NCI-H2171 (cell line): ENCODE measurements at regions not wholly inside any gene's neighbourhood (a gene's known extent, or its start where the extent isn't known, plus 50 kb on each side); places are given as distances from the start of the nearest gene placed in this dataset.

Experiments
- DNase-seq: peaks from one replicate; lab custom pipeline; 2025; lab: John Stamatoyannopoulos, UW

DNA sequence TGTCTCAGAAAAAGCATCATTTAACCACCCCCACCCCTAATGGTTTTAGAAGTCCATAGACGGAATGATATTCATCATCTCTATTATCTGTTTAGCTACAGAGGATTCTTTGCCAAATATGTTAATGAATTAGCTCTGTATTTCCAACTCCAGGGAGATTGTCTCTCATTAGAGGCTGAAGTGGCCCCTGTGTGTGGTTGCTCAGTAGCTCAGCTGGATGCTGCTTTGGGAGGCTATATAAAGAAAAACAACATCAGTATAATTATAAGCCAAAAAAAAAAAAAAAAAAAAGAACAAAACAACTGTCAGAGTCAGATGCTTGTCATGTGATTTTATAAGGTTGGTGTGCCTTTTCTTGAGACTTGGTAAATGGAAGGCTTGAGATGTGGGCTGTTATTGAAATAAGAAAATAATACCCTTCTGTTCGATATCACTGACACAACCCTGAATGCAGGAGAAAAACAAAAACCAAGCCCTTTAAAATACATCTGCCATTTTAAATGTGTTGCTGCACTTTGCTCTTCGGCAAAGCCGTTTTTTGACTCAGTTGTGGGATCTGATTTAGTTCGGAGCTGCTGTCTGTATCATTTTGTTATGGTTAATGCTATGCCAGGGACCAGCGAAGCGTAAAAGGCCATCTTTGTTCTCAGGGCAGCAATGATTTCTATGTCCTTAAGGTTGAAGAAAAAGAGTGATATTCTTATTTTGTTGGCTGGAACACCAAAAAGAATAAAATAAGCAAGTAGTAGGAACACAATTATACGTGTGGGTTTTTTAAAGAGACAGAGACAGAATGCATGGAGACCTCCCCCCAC, 422.6 kb downstream of the QKI start:
- no peak for DNase-seq

DNA sequence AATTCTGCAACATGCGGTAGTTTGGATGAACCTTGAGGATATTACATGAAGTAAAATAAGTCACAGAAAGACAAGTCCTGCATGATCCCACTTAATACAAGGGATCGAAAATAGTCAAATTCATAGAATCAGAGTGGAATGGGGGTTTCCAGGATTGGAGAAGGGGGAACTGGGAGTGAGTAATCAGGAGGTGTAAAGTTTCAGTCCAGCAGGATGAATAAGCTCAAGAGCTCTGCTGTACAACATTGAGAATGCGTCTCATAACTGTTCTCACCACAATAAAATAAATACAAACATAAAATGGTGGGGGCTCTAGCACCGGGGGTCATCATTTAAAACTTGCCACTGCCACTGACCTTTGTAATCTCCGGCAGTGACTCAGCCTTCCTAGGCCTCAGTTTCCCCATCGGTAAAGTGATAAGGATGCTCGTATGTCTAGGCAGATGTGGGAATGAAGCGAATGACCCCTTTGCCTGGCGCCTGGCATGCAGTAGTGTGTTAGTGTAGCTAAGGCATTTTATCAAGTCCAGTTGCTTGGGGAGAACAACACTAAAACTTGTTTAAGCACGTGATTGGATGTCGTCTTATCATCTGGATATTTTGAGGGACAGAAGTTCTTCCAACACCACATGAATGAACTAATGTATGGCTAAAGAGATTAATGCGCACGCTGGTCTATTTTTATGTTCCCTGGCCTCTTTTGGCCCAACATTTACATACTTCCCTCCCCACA, 421.1 kb downstream of the QKI start:
- no peak for DNase-seq

DNA sequence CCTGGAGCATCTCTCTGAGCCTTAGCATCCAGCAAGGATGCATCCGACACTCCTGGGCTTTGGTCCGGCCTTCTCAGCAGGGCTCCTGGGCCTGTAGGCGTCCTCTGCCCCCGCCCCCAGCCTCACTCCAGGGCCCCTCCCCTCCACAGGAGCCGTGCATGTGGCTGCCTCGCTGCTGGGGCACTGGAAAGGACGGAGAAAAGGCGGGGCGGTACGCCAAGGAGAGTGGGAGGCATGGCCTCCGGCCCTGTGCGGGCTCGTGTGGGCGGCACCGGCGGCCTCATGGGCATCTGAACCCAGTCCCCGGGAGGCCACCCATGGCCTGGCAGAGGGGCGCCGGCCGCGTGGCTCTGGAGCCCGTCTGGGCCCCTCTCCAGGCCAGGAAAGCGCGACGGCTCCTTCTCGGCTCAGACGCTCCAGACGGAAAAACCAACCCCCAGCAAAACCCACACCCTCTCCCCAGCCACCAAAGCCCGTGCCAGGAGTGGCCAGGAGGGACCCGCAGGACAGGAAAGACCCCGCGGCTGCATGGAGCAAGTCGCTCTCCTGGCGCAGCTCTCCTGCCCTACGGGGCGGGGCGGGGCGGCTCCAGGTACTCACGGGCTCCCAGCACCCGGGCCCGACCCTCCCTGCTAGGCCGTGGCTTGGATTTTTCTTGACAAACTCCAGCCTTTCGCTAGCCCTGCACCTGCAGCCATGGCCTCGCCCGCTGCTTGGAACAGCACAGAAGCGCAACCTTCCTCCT, 419.9 kb downstream of the QKI start:
- no peak for DNase-seq

DNA sequence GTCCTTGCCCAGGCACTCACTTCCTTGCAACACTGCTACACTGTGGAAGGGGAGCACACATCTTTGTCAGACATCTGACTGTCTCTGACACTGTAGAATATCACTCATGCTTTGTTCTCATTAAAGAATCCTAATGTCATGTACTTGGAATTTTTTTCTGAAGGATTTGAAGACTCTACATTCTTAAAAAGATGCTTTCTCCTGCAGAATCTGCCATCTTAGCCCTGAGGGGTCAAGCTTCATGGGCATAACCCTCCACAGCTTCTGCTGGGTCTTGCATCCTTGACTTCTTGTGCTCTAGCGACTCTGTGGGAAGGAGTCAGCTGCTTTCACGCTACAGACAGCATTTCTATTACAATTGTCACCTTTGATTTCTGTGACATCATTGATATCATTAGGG, 417.2 kb downstream of the QKI start:
- DNase-seq: no peak

DNA sequence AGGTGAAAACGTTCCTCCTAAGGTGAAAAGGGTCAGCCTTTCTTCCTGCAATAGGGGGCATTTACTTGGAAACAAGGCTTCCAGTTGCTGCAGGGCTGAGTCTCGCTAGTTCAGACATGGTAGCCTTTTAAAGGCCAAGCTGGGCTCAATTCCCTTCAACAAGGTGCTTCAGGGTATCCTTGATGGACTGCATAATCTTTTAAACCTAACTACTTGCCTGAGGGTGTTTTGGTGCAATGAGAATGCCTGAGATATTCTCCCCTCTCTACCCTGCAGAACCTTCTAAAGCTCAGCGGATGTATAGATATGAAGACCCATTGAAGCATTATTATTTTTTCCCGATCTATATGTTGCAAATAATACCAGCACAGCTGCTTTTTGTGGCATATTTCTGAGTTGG, 416.1 kb downstream of the QKI start:
- no peak for DNase-seq

DNA sequence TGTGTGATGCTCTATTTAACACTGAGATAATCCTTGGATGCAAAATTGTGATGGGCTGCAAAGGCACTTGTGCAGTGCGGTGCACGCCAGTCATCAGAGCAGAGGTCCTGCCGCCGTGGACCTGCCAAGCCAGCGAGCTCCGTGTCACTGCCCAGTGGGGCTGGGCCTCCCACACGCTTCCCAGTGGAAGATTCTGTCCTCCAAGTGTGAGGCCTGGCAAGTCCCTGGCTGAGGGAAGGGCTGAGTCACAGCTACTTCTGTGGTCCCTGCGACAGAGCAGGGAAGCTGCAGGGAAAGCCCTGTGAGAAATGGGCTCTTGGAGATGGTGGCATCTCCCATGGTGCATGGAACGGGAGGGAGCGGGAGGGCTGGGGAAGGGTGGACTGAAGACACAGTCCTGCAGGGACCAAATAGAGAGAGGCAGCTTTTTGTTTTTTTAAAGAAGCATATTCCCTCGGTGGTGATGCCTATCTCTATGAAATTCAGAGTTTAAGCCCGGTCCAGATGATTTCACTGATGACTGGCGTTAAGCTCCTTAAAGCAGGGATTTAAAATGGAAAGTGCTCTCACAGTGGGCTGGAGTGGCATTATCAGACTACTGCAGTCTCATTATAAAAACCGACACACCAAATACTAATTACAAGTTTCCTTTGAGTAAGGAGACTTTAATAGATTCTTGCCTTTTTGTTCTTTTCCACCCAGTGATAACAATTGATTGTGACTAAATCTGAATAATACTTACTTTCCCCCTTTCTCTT, 413.7 kb downstream of the QKI start:
- DNase-seq: no peak

DNA sequence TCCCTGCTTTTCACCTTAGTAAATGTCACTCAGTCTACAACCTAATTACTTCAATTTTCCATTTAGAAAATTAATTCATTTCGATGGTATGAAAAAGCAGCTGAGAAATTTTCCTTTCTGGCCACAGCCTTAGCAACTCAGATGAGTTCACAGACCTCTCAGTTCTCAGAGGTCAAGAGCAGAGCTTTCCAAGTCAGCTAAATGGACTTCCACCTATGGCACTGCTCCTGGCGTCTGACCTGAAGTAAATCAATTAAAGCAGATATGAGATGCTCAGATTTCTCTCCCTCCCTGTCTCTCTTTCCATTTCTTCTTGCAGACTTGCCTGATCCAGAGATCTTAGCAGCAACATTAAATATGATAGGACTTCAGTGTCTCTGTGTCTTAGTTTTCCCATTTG, 412.6 kb downstream of the QKI start:
- no peak for DNase-seq

DNA sequence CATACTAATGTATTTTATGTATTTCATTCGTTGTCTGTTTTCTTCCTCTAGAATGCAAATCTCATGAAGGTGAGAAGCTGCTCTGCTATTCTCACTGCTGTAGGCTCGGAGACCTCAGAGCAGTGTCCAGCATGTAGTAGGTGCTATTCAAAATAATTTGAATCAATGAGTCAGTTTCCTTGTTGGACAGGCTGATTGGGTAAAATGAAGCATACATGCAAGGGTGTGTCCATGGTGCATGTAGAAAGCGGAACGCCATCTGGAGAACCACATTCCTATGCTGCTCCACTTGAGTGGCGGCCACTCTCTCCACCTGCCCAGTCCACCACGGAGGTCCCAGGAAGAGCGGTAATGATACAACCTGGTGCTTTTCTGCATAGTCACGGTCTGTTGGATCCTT, 412.1 kb downstream of the QKI start:
- DNase-seq: no peak

DNA sequence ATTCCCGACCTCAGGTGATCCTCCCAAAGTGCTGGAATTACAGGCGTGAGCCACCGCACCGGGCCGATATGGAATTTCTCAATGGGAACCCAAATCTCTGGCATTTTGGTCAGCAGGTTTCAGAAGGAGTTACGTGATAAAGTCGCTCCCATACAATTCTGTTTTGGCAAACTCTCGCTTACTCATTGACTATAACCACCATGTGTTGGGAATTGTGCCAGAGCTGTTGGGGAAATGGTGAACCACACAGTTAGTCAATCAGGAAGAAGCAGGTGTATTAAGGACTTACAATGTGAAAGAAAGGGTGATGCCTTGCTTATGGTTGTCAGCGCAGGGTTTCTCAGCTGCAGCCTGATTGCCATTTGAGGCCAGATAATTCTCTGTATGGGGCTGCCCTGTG, 410.5 kb downstream of the QKI start:
- no peak for DNase-seq

DNA sequence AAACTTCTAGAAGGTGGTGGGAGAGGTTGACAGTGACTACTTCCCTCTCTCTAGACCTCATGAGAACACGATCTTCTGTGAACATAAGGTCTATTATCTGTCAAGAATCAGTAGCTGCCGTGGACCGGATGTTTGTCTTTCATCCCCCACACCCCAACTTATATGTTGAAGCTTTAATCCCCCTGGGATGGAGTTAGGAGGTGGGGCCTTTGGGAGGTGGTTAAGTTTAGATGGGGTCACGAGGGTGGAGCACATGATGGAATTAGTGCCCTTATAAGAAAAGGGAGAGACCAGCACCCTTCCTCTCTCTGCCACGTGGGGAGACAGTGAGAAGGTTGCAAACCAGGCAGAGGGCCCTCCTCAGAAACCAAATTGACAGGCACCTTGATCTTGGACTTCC, 409.1 kb downstream of the QKI start:
- DNase-seq: no peak

DNA sequence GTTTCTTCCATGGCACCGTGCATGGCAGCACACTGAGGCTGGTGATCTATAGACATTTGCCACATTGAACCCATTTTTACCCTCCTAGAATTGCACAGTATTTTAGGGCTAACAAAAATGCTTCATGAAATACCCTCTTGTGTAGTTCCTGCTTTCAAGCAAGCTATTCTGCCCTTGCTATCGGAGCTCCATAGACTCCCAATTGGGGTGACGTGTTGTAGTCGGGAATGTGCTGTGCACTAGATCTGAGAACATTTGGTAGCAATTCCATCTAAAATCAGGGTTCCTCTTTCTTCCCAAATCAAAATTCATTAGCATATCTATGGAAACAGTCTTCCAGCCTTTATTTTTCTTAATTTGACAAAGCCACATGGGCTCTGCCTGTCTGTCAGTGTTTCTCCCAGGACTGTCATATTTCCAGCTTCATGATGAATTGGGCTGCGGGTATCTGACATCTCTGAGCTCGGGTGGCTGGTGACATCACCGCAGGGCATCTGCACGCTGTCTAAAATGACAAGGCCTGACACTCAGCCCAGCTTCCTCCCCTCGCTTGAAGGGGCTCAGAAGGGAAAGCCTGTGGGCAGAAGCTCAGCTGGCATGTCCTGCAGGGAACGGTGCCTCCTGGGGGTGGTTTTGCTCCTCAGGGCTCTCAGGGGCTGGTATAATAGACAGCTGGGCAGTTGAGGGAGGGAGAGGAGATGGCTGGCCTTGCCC, 406.4 kb downstream of the QKI start:
- DNase-seq: no peak

DNA sequence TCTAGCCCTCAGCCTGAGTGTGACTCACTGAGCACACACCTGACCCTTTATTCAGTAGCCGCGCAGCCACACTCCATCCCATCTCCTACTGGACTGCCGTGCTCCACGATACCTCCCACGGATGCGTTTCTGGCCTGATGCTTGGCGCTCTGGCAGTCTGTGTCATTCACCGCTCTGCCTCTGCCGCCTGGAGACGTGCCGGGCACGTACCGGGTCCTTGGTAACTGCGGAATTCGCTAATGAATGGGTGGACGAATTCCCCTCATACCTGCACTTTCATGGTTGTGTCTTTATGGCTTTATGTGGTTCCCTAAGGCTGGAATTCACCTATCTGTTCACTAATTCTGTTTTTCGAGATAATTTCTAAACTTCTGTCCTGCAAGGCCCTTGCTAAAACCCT, 405.7 kb downstream of the QKI start:
- no peak for DNase-seq

DNA sequence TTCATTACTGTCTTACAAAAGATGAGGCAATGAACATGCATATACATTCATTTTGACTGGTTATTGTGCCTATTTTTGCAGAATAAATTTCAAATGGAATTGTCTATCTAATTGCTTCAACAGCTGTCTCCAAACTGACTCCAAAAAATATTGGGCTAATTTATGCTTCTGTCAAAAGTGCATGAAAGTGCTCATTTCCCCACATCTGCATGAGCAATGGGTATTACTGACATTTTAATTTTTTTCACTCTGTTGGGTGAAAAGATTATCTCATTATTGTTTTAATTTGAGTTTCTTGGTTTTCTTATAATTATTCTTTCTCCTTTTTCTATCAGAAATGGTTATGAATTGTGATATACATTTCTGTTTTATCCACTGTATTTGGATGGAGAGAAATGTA, 404.2 kb downstream of the QKI start:
- DNase-seq: no peak

DNA sequence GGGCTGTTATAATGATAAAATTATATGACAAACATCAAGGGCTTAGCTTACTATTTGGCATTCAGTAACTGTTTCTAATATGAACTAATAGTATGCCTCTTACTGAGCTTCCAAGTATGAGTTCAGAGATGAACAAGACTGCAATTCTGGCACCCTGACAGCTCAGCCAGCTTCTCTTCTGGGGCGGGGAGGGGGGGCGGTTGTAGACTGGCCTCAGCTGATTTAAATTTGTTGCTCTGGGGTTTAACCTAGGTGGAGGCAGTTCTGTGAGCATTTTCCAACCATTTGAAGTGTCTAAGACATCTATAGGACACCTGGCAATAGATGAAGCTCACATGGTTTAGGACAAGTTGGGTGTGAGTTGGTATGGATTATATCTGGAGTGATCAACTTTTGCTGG, 401.9 kb downstream of the QKI start:
- DNase-seq: no peak

DNA sequence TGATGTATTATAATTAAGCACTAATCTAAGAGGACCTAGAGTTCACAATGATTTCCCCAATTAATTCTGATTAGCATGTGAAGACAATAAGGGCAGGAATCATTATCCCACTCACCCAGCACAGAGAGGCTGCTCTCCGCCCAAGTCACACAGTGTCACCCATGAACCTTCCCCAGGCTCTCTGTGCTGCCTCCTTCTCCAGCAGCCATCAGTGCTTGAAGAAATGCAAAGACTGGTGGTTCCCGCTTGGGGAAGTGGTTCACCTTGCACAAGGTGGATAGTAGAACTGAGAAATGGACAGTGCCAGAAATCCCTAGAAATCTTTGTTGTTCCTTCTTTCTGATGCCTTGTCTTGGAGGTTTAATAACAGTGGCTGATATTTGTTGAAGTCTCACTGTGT, 401.3 kb downstream of the QKI start:
- no peak for DNase-seq

DNA sequence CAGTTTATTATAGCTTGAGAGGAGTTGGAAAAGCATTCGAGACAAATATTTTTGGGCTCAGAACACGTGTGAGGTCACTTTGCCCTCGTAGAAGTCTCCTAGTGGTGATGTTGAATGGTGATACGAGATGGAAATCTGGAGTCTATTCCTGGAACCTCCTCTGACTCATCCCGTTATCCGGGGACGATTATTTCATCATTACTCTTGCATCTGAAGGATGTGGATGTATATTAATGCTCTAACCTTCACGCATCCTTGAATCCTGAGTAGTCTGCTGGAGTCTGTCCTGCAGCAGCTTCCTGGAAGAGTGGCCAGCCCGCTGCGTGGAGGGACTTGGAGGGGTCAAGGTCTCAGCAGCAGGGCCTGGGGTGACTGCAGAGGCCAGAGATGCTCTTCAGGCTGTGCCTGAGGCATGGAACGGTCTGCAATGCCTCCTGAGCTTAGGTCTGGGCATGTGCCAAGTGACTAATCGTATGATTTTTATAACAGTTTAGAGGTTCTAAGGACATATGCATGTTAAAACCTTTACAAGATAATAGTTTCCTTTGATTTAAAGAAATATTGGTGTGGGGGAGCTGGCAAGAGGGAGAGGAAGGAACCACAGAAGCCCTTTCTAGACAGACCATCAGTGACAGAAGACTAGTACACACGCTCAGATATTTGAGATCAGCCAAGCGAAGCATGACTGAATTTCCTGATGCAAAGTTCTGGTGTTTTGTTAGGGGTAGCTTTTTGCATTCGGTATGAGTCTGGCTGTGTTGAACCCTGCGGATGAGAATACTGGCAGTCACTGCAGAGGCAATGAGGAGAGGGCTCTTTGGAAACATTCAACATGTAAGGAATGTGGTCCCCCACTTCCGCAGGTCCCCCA, 400.2 kb downstream of the QKI start:
- no peak for DNase-seq

DNA sequence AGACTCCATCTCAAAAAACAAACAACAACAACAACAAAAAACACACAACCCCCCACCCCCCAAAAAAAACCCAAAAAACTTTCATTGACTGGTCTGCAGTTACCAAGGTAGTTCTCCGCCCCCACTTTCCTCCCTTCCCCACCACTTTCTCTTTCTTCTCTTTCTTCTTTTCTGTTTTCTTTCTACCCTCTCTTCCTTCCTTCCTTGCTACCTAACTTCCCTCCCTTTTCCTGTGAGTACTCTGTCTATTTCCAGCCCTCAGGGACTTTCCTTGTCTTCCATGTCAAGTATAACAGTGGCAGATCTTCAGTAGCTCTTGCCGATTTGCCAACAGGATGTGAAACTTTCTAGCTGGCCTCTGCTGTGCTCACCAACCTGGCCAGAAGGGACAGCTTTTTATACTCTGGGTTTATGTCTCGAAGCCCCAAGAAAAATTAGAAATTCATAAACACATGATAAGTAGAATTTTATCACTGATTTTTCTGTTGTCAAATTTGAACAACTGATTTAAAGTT, 399.5 kb downstream of the QKI start:
- no peak for DNase-seq

DNA sequence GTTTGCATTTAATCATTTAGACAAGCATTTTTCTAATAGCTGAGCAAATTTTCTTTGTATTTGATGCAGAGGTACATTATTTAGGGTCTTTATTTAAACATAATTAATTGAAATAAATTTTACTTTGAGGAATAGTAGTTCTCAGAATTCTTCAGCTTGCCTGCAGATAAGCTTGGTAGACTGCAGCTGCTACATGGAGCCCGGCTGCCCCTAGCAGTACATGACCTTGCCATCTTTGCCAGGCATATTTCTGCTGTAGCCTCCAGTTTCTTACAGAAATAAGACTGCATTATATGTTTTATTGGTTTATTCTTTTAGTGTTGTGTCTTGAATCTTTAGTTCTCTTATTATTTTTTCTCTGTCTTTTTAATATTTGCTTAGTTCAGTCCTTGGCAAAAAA, 396.8 kb downstream of the QKI start:
- DNase-seq: no peak

DNA sequence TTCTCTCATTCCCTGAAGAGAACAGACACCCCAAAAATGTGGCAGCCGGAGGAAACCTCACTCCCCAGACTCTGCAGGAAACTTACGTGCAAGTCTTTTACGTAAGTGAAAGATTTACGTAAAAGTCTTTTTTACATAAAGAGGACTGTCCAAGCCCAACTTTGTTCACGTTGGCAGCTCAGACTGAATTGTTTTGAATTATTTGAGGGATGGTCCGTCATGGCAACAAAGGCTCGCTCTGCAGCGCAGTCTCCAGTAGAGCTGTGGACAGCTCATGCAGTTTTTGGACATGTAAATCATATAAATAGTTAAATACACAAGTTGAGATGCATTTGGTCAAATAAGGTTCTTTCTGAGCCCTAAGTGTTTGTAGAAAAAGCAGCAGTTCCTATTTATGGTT, 394.8 kb downstream of the QKI start:
- no peak for DNase-seq

DNA sequence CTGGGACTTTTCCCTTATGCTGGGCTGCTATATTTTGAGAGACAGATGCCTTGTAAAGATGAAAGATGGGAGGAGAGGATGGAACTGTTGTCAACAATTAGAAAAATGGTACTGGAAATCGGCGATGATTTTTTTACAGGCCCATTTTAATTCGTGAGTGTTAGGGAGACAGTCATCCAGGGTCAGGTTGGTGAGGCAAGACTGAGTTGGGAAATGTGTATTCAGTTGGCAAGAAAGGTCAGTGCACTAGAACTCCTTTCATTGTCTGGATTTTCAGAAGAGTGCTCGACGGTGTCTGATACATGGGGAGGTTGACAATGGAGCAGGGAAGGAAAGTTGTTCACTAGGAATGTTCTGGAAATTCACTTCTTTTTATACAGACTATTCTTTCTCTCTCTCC, 394.4 kb downstream of the QKI start:
- no peak for DNase-seq
